H9 (cell line): ENCODE measurements at regions not wholly inside any gene's neighbourhood (a gene's known extent, or its start where the extent isn't known, plus 50 kb on each side); places are given as distances from the start of the nearest gene placed in this dataset.

Experiments
- DNase-seq: peaks from one replicate; pipeline ENCODE4 v3.0.0-alpha.2; 2017
- H2AFZ ChIP-seq: one replicate; pipeline ENCODE4 v1.6.1; 2013; ENCODE audit warnings: mild to moderate bottlenecking, low read length, control low read depth, moderate library complexity
- H2AK5ac ChIP-seq: 2 replicates; pipeline ENCODE4 v1.6.1; 2013; ENCODE audit warnings: low read length, control low read depth, mixed read lengths; ENCODE audit not compliant: insufficient read length
- H2BK120ac ChIP-seq: one replicate; pipeline ENCODE4 v1.6.1; 2013; ENCODE audit warnings: low read depth, mild to moderate bottlenecking, low read length, control low read depth, inconsistent platforms; ENCODE audit not compliant: poor library complexity, severe bottlenecking
- H2BK12ac ChIP-seq: 2 replicates; pipeline ENCODE4 v1.6.1; 2013; ENCODE audit warnings: low read length, control low read depth, mixed read lengths, low read depth; ENCODE audit not compliant: insufficient read length
- H2BK15ac ChIP-seq: 2 replicates; pipeline ENCODE4 v1.6.1; 2013; ENCODE audit warnings: low read depth, low read length, control low read depth
- H2BK20ac ChIP-seq: one replicate; pipeline ENCODE4 v1.6.1; 2013; ENCODE audit warnings: low read depth, mild to moderate bottlenecking, low read length, control low read depth, inconsistent platforms; ENCODE audit not compliant: poor library complexity, severe bottlenecking
- H2BK5ac ChIP-seq: 2 replicates; pipeline ENCODE4 v1.6.1; 2013; ENCODE audit warnings: low read length, control low read depth, mixed read lengths; ENCODE audit not compliant: insufficient read length
- H3K14ac ChIP-seq: 2 replicates; pipeline ENCODE4 v1.6.1; 2013; ENCODE audit warnings: low read length, control low read depth; ENCODE audit not compliant: insufficient read depth
- H3K18ac ChIP-seq: 2 replicates; pipeline ENCODE4 v1.6.1; 2013; ENCODE audit warnings: low read depth, mild to moderate bottlenecking, mixed read lengths, low read length, control low read depth; ENCODE audit not compliant: insufficient read length
- H3K23ac ChIP-seq: 2 replicates; pipeline ENCODE4 v1.6.1; 2013; ENCODE audit warnings: low read length, control low read depth, mixed read lengths, low read depth; ENCODE audit not compliant: insufficient read length
- H3K23me2 ChIP-seq: 2 replicates; pipeline ENCODE4 v1.6.1; 2013; ENCODE audit warnings: low read depth, mild to moderate bottlenecking, mixed read lengths, low read length, control low read depth; ENCODE audit not compliant: insufficient read length, poor library complexity, severe bottlenecking
- H3K27ac ChIP-seq: 2 replicates; pipeline ENCODE4 v1.5.1; 2013; ENCODE audit warnings: low read length, control low read depth, mixed read lengths, low read depth; ENCODE audit not compliant: insufficient read length
- H3K27me3 ChIP-seq: 2 replicates; pipeline ENCODE4 v1.6.1; 2013; ENCODE audit warnings: low read length, control low read depth, inconsistent platforms; ENCODE audit not compliant: insufficient read depth
- H3K4ac ChIP-seq: 2 replicates; pipeline ENCODE4 v1.6.1; 2013; ENCODE audit warnings: low read depth, mild to moderate bottlenecking, control low read depth, inconsistent platforms, low read length, moderate library complexity
- H3K4me1 ChIP-seq: 2 replicates; pipeline ENCODE4 v1.6.1; 2013; ENCODE audit warnings: low read length, control low read depth, inconsistent platforms; ENCODE audit not compliant: insufficient read depth
- H3K4me2 ChIP-seq: 2 replicates; pipeline ENCODE4 v1.6.1; 2013; ENCODE audit warnings: low read length, control low read depth, mixed read lengths; ENCODE audit not compliant: insufficient read length, insufficient read depth
- H3K56ac ChIP-seq: 2 replicates; pipeline ENCODE4 v1.6.1; 2013; ENCODE audit warnings: low read depth, mild to moderate bottlenecking, mixed read lengths, low read length, control low read depth; ENCODE audit not compliant: insufficient read length
- H3K79me1 ChIP-seq: 2 replicates; pipeline ENCODE4 v1.6.1; 2013; ENCODE audit warnings: low read depth, mild to moderate bottlenecking, moderate library complexity, low read length, control low read depth, inconsistent platforms; ENCODE audit not compliant: insufficient read depth, poor library complexity, severe bottlenecking
- H3K79me2 ChIP-seq: 2 replicates; pipeline ENCODE4 v1.6.1; 2013; ENCODE audit warnings: low read length, control low read depth, inconsistent platforms; ENCODE audit not compliant: insufficient read depth
- H3K9ac ChIP-seq: 2 replicates; pipeline ENCODE4 v1.6.1; 2013; ENCODE audit warnings: low read length, control low read depth, mixed read lengths; ENCODE audit not compliant: insufficient read length; ENCODE audit errors: extremely low read depth
- H3K9me3 ChIP-seq: one replicate; pipeline ENCODE4 v1.6.1; 2013; ENCODE audit warnings: low read depth, low read length, inconsistent platforms; ENCODE audit not compliant: control insufficient read depth
- H3T11ph ChIP-seq: one replicate; pipeline ENCODE4 v1.6.1; 2013; ENCODE audit warnings: mild to moderate bottlenecking, low read length, control low read depth, inconsistent platforms
- H4K20me1 ChIP-seq: one replicate; pipeline ENCODE4 v1.6.1; 2013; ENCODE audit not compliant: control insufficient read depth, insufficient read length, insufficient read depth
- H4K5ac ChIP-seq: 2 replicates; pipeline ENCODE4 v1.6.1; 2013; ENCODE audit warnings: low read depth, mild to moderate bottlenecking, mixed read lengths, low read length, control low read depth; ENCODE audit not compliant: insufficient read length
- H4K8ac ChIP-seq: replicated peaks from 2 replicates; pipeline ENCODE4 v1.6.1; 2013; ENCODE audit warnings: low read length, control low read depth, mixed read lengths, low read depth; ENCODE audit not compliant: insufficient read length
- H4K91ac ChIP-seq: 2 replicates; pipeline ENCODE4 v1.6.1; 2013; ENCODE audit warnings: low read depth, mild to moderate bottlenecking, moderate library complexity, mixed read lengths, low read length, control low read depth; ENCODE audit not compliant: insufficient read length
- H3K27ac Mint-ChIP-seq, 3 experiments: 2 replicates in 2 of 3; 3 replicates in 1 of 3; pipeline ENCODE4 v1.8.0; 2020 to 2021; ENCODE audit warnings: mixed read lengths in 3 of 3, mild to moderate bottlenecking in 1 of 3, moderate library complexity in 1 of 3
- H3K27me3 Mint-ChIP-seq: 2 replicates; pipeline ENCODE4 v1.8.0; 2021; ENCODE audit warnings: low read depth, mild to moderate bottlenecking, moderate library complexity, mixed read lengths
- H3K36me3 Mint-ChIP-seq, 3 experiments: 2 replicates in 2 of 3; 3 replicates in 1 of 3; pipeline ENCODE4 v1.8.0; 2020 to 2021; ENCODE audit warnings: low read depth in 3 of 3, mixed read lengths in 3 of 3; ENCODE audit not compliant: insufficient read depth in 1 of 3
- H3K4me1 Mint-ChIP-seq, 2 experiments: 2 replicates each; pipeline ENCODE4 v1.8.0; 2020; ENCODE audit warnings: mixed read lengths in 2 of 2
- H3K4me3 Mint-ChIP-seq, 2 experiments: 2 replicates in 1 of 2; 3 replicates in 1 of 2; pipeline ENCODE4 v1.8.0; 2020 to 2021; ENCODE audit warnings: mild to moderate bottlenecking in 2 of 2, mixed read lengths in 2 of 2, moderate library complexity in 1 of 2
- H3K9me3 Mint-ChIP-seq, 2 experiments: 2 replicates in 1 of 2; 3 replicates in 1 of 2; pipeline ENCODE4 v1.8.0; 2020; ENCODE audit warnings: mild to moderate bottlenecking in 2 of 2, mixed read lengths in 2 of 2, moderate library complexity in 1 of 2
- CTCF ChIP-seq: fragments of 200-600 bp; sonication (generic); conservative IDR thresholded peaks from 3 replicates; pipeline ENCODE4 v1.8.0; 2021; ENCODE audit warnings: antibody characterized with exemption, mild to moderate bottlenecking
- WGBS: extraction: QIAGEN DNeasy Blood & Tissue Kit; methylation state at CpG from one replicate; pipeline ENCODE4 v1.1.7; 2013; ENCODE audit warnings: missing lambda C conversion rate, low lambda C conversion rate, mixed read lengths; ENCODE audit not compliant: insufficient read length; ENCODE audit errors: extremely low coverage; 5-methylcytosine and 5-hydroxymethylcytosine counted together

GRCh38 chr5:8945972-8946371 is 599.9 kb downstream of the SEMA5A start:
- no peak overlapping the region for H2BK15ac ChIP-seq
- H2AK5ac ChIP-seq, result no peak overlapping the region
- no peak overlapping the region for H3K4me3 Mint-ChIP-seq
- DNase-seq, result no peak
- H3K4me1 ChIP-seq, result no peaks in the 10 kb centered on the region
- H3K9ac ChIP-seq, result no peak overlapping the region
- H3K27ac ChIP-seq, result no peak overlapping the region
- no peak overlapping the region for H3K23ac ChIP-seq
- no peak overlapping the region for H3K4ac ChIP-seq
- H4K8ac ChIP-seq, result no peak overlapping the region
- H3K79me2 ChIP-seq, result no peaks in the 10 kb centered on the region
- H3T11ph ChIP-seq, result no peak overlapping the region
- no peaks in the 10 kb centered on the region for H3K23me2 ChIP-seq
- no peaks in the 10 kb centered on the region for H3K79me1 ChIP-seq
- no peak overlapping the region for H3K14ac ChIP-seq
- H3K9me3 Mint-ChIP-seq, result peaks cover 5 to 9% of the 10 kb centered on the region in 2 experiments; a peak in 4 of 5 replicates
- no peaks in the 10 kb centered on the region for H3K27me3 ChIP-seq
- H2BK5ac ChIP-seq, result no peak overlapping the region
- H2AFZ ChIP-seq, result no peak overlapping the region
- no peak overlapping the region for H3K56ac ChIP-seq
- peaks cover 0 to 4% (median 0%) of the 10 kb centered on the region in 3 experiments; a peak in 2 of 7 replicates for H3K36me3 Mint-ChIP-seq
- no peak overlapping the region for H3K18ac ChIP-seq
- H3K4me1 Mint-ChIP-seq, result no peaks in the 10 kb centered on the region
- WGBS, result no CpG with 5 or more reads among the region's 2 CpGs
- H3K27ac Mint-ChIP-seq, result no peak overlapping the region
- no peak overlapping the region for H4K91ac ChIP-seq
- H3K9me3 ChIP-seq, result no peaks in the 10 kb centered on the region
- H3K27me3 Mint-ChIP-seq, result no peaks in the 10 kb centered on the region
- H2BK120ac ChIP-seq, result no peak overlapping the region
- no peak overlapping the region for H3K4me2 ChIP-seq
- H2BK12ac ChIP-seq, result no peak overlapping the region
- H4K20me1 ChIP-seq, result no peaks in the 10 kb centered on the region
- no peak overlapping the region for H4K5ac ChIP-seq
- TF ChIP-seq CTCF, result no peak
- H2BK20ac ChIP-seq, result no peak overlapping the region
